ENCODE measurements at regions not wholly inside any gene's neighbourhood (a gene's known extent, or its start where the extent isn't known, plus 50 kb on each side); places are given as distances from the start of the nearest gene placed in this dataset.
"Not testable (repeated sequence)": the region's sequence is repeated elsewhere in the genome, so short reads cannot be mapped to it uniquely, and the experiment has no call there.

DNA sequence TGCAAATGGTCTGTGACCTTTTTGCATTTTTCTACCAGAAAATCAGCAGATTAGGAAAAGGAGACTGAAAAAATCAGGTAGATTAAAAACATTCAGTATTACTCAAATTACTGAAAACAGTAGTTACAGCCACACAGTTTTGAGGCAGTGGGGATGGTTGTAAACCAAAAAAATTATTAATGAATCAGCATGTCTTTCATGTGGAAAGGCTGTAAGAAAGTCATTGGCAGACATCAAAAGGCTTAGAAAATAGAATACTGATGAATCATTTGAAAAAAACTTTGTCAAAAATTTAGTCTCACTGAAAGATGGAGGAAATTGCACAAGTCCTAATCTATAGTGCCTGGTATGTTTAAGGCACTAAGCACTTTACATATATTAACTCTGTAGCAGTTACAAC is 133.9 kb upstream of the GCFC2 start:
- in situ Hi-C loops (cut with MboI; ENCODE audit: low sequenced_read_pairs): no loop called here

- in situ Hi-C loops (cut with MboI; ENCODE audit: low sequenced_read_pairs): not testable (repeated sequence)
Measured at GRCh38 chr2:75834588-75834987, 123.9 kb upstream of the GCFC2 start.

- in situ Hi-C loops (cut with MboI; ENCODE audit: low sequenced_read_pairs): no loop called here
Measured at GRCh38 chr2:75833386-75833785, 122.7 kb upstream of the GCFC2 start.

DNA sequence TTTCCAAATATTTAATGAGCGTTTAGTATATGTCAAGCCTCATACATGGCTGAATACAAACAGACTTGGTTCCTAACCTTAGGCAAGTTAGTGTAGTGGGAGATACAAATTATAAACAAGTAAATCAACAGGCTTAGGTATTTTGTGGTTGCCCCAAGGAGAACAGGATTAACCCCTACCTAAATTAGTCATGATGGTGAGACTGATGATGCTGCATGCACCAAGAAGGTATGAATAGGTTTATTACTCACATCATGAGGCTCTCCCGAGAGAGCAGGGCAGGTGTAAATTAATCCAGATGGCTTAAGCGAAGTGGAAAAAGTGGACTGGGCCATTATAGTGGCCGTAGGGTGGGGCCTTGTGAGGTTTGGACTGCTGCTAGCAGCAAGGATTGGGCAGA is 118.1 kb upstream of the GCFC2 start:
- in situ Hi-C loops (cut with MboI; ENCODE audit: low sequenced_read_pairs): no loop called here

DNA sequence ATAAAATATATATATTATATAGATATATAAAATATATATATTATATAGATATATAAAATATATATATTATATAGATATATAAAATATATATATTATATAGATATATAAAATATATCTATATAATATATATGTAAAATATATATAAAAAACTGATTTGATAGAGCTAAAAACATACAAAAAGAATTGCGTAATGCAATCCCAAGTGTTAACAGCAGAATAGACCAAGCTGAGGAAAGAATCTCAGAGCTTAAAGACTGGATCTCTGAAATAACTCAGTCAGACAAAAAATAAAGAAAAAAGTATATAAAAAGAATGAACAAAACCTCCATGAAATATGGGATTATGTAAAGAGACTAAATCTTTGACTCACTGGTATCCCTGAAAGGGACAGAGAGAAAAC is 112.8 kb upstream of the GCFC2 start:
- in situ Hi-C loops (cut with MboI; ENCODE audit: low sequenced_read_pairs): not testable (repeated sequence)

DNA sequence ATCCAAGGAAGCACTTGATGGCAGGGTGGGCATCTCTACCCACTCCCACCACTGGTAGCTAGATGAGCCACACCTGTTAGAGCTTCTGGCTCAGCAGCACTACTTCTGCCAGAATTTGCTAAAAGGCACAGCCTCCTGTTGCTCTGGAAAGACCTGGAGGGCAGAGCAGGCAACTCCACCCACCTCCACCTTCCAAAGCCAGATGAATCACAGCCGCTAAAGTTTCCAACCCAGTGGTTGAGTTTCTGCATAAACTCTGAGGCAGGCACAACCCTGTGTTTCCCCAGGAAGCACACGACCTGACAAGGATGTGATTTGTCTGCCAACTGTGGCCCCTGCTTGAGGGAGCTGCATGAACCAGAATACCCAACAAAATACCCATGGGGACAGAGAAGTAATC is 111.6 kb upstream of the GCFC2 start:
- in situ Hi-C loops (cut with MboI; ENCODE audit: low sequenced_read_pairs): no loop called here

- in situ Hi-C loops (cut with MboI; ENCODE audit: low sequenced_read_pairs): no loop called here
Measured at GRCh38 chr2:75820693-75821092, 110.0 kb upstream of the GCFC2 start.

DNA sequence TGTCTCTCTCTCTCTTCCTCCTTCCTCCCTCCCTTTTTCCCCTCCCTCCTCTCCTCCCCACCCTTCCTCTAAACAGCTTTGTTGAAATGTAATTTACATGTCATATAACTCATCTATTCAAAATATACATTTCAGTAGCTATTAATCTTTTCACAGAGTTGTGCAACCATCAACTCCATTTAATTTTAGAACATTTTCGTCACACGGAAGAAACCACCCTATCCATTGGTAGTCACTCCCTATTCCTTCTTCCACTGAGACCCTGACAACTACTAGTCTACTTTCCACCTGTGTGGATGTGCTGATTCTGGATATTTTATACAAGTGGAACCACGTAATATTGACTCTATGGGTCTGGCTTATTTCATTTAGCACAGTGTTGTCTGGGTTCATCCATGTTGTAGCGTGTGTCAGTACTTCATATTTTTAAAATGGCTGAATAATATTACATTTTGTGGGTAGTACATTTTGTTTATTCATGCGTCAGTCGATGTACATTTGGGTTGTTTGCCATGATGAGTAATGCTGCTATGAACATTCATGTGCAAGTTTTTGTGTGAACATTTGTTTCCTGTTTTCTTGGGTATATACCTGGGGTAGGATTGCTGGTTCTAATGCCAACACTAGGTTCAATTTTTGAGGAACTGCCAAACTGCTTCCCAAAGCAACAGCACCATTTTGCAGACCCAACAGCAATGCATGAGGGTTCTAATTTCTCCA is 100.1 kb upstream of the GCFC2 start:
- in situ Hi-C loops (cut with MboI; ENCODE audit: low sequenced_read_pairs): no loop called here

DNA sequence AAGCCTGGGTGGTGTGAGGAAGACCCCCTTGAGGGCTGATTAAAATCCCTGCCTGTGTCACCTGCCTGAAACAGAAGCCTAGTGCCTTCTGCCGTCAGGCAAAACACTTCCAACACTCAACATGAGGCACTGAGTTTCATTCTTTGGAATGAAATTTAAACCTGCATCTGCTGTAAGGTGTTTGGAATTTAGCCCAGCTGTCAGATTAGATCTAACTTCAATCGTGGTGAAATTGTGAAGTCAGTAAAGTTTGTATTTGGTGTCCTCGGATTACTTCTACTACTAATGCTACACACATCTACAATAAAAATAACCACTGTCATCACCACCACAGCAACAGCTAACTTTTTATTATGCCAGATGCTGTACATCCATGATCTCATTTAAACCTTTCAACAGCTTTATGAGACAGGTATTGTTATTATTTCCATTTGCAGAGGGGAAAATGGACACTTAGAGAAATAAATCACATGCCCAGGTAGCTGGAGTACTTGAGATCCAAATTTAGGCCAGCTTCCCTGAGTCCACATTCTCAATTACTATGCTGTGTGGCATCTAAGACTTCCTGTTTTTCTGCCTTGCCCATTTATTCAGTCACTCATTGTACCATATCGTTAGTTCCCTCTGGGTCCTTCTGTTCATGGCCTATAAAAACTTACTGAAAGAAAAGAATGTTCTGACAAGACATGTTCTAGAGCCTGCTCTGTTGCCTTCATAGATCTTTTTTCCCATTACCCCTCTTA is 98.2 kb upstream of the GCFC2 start:
- in situ Hi-C loops (cut with MboI; ENCODE audit: low sequenced_read_pairs): no loop called here

- in situ Hi-C loops (cut with MboI; ENCODE audit: low sequenced_read_pairs): no loop called here
Measured at GRCh38 chr2:75807992-75808391, 97.3 kb upstream of the GCFC2 start.

- in situ Hi-C loops (cut with MboI; ENCODE audit: low sequenced_read_pairs): no loop called here
Measured at GRCh38 chr2:75801234-75801982, 90.7 kb upstream of the GCFC2 start.

DNA sequence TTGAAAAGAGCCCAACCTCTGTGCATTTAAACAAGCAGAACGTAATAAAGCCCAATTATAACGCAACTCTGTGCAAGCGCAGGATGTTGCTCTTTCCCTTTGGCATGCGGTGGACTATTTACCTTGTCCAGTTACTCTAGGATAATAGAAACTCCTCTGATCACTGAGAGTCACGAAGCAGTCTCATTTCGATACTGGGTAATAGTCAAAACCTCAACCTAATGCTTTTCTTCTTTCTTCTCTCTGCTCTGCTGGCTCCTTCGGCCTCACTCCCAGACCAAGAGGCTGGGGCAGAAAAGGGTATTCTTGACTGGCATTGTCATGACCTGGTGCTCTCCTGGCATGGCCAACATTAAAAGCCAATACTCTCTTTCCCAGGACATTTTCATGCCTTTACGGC is 89.7 kb upstream of the GCFC2 start:
- in situ Hi-C loops (cut with MboI; ENCODE audit: low sequenced_read_pairs): no loop called here

- in situ Hi-C loops (cut with MboI; ENCODE audit: low sequenced_read_pairs): no loop called here
Measured at GRCh38 chr2:75799859-75800258, 89.1 kb upstream of the GCFC2 start.

DNA sequence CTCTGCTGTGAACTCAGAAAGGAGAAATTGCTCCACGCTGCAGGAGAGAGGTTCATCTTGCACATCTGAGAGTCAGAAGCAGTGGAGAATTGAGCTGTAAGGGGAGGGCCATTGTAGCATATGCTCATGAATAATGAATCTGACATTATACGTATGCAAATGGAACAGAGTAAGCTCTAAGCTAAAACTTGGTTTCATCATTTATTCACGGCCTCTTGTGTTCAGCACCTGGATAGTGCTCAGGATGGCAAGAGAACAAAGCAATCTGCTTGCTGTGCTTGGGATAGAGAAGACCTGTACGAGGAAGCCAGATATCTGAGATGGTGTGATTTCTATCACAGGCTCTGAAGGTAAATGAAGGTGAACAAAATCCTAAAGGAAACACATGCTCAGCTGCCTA is 87.9 kb upstream of the GCFC2 start:
- in situ Hi-C loops (cut with MboI; ENCODE audit: low sequenced_read_pairs): no loop called here

- in situ Hi-C loops (cut with MboI; ENCODE audit: low sequenced_read_pairs): no loop called here
Measured at GRCh38 chr2:75792996-75793395, 82.3 kb upstream of the GCFC2 start.

- in situ Hi-C loops (cut with MboI; ENCODE audit: low sequenced_read_pairs): no loop called here
Measured at GRCh38 chr2:75792146-75792545, 81.4 kb upstream of the GCFC2 start.

DNA sequence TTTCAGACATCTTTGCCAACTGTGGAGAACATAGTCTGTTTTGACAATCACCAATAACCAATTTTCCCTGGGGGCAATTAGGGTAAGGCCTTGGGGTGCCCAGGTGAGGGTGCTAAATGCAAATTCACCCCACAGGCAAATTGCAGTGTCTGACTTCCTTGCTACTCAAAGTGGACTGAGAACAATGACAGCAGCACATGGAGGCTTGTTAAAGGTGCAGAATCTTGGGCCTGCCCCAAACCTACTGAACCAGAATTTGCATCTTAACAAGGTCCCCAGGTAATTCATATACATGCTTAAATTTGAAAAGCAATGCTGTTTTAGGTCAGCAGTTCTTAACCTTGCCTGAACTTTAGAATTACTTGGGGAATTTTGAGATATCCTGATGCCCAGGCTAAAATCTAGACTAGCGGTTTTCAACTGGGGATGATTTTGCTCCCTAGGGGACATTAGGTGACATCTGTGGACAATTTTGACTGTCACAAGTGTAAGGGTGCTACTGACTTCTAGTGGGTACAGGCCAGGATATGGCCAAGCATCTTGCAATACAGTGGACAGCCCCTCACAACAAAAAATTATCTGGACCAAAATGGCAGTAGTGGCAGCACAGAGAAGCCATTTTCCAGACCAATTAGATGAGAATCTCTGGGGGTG is 80.2 kb upstream of the GCFC2 start:
- in situ Hi-C loops (cut with MboI; ENCODE audit: low sequenced_read_pairs): no loop called here

- in situ Hi-C loops (cut with MboI; ENCODE audit: low sequenced_read_pairs): no loop called here
Measured at GRCh38 chr2:75790121-75790813, 79.6 kb upstream of the GCFC2 start.

- in situ Hi-C loops (cut with MboI; ENCODE audit: low sequenced_read_pairs): no loop called here
Measured at GRCh38 chr2:75788902-75789301, 78.2 kb upstream of the GCFC2 start.

DNA sequence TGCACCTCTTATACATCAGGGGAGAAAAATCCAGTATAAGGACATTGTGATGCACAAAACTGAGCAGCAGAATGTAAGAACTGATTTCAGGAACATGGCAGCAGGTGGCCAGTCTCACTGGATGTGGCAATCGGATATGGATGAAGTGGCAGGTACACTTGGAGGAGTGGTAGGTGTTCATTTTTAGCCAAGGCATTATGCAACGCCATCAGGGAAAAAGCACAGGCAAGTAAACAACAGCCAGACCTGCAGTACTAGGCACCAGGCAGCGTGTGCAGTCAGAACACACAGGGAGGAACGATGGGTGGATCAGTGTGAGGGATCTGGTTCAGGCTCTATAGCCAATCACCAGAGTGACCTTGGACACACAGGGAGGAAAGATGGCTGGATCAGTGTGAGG is 77.4 kb upstream of the GCFC2 start:
- in situ Hi-C loops (cut with MboI; ENCODE audit: low sequenced_read_pairs): no loop called here
